Ascending aorta (tissue), 2 donors: ENCODE measurements at regions not wholly inside any gene's neighbourhood (a gene's known extent, or its start where the extent isn't known, plus 50 kb on each side); places are given as distances from the start of the nearest gene placed in this dataset.

Experiments
- DNase-seq, 2 donors: peaks; one replicate each; pipeline ENCODE4 v3.0.0-alpha.2; 2019; ENCODE audit warnings: low spot score in 2 of 2
- H3K27ac ChIP-seq, 2 donors: fragments of 200-600 bp; sonication (generic); one replicate each; pipeline ENCODE4 v1.5.1; 2016 to 2017; ENCODE audit warnings: mild to moderate bottlenecking in 1 of 2
- H3K27me3 ChIP-seq: fragments of 200-600 bp; sonication (generic); one replicate; pipeline ENCODE4 v1.5.1; 2017
- H3K36me3 ChIP-seq, 2 donors: fragments of 200-600 bp; sonication (generic); one replicate each; pipeline ENCODE4 v1.5.1; 2016
- H3K4me1 ChIP-seq, 2 donors: fragments of 200-600 bp; sonication (generic); one replicate each; pipeline ENCODE4 v1.5.1; 2016 to 2017; ENCODE audit warnings: mild to moderate bottlenecking in 1 of 2
- H3K4me3 ChIP-seq, 2 donors: fragments of 200-600 bp; sonication (generic); one replicate each; pipeline ENCODE4 v1.5.1; 2016 to 2017; ENCODE audit warnings: mild to moderate bottlenecking in 1 of 2
- H3K9me3 ChIP-seq, 2 donors: fragments of 200-600 bp; sonication (generic); one replicate each; pipeline ENCODE4 v1.5.1; 2016
- CTCF ChIP-seq, 3 experiments: fragments of 200-600 bp in 2 of 3; fragments of 450-650 bp in 1 of 3; sonication (generic) in 2 of 3; IDR thresholded peaks; one replicate each; pipeline ENCODE4 v1.5.1; 2016 to 2019; ENCODE audit warnings: antibody characterized with exemption in 3 of 3, mild to moderate bottlenecking in 1 of 3, moderate library complexity in 1 of 3
- intact Hi-C: fragments of 100-400 bp; cut with DNase I; formaldehyde crosslinking; loops from one replicate; pipeline ENCODE4 v1.15.1; 2023

- TF ChIP-seq CTCF (IDR thresholded peaks at IDR 0.05), result no peak
- H3K4me3 ChIP-seq, result no peak overlapping the region
- H3K27me3 ChIP-seq, result no peaks in the 10 kb centered on the region
- intact Hi-C loops, result no loop called here
- H3K4me1 ChIP-seq, result no peaks in the 10 kb centered on the region
- H3K36me3 ChIP-seq, result no peaks in the 10 kb centered on the region
- no peaks in the 10 kb centered on the region for H3K9me3 ChIP-seq
- no peak for DNase-seq
- no peak overlapping the region for H3K27ac ChIP-seq
Observed at GRCh38 chr10:28862219-28862618, 184.9 kb downstream of the BAMBI start.

GRCh38 chr10:28869606-28870201, 192.4 kb downstream of the BAMBI start:
- Histone ChIP-seq H3K27me3 (no peaks in the 10 kb centered on the region), H3K36me3 (no peaks in the 10 kb centered on the region), H3K4me1 (no peaks in the 10 kb centered on the region), H3K4me3 (no peak overlapping the region), H3K27ac (no peak overlapping the region), H3K9me3 (no peaks in the 10 kb centered on the region)
- TF ChIP-seq CTCF (IDR thresholded peaks at IDR 0.05), result no peak
- no peak for DNase-seq
- intact Hi-C loops, result no loop called here

- H3K36me3 ChIP-seq, result no peaks in the 10 kb centered on the region
- no peak overlapping the region for H3K27ac ChIP-seq
- intact Hi-C loops, result no loop called here
- DNase-seq, result no peak
- no peaks in the 10 kb centered on the region for H3K27me3 ChIP-seq
- no peak for TF ChIP-seq CTCF (IDR thresholded peaks at IDR 0.05)
- H3K4me3 ChIP-seq, result no peak overlapping the region
- H3K9me3 ChIP-seq, result no peaks in the 10 kb centered on the region
- no peaks in the 10 kb centered on the region for H3K4me1 ChIP-seq
Observed at GRCh38 chr10:28871665-28872064, 194.3 kb downstream of the BAMBI start.

GRCh38 chr10:28872587-28873165, 195.4 kb downstream of the BAMBI start:
- no peak for DNase-seq
- Histone ChIP-seq H3K9me3 (no peaks in the 10 kb centered on the region), H3K27ac (no peak overlapping the region), H3K4me3 (no peak overlapping the region), H3K27me3 (no peaks in the 10 kb centered on the region), H3K4me1 (no peaks in the 10 kb centered on the region), H3K36me3 (no peaks in the 10 kb centered on the region)
- no peak for TF ChIP-seq CTCF (IDR thresholded peaks at IDR 0.05)
- intact Hi-C loops, result no loop called here

- no peak for TF ChIP-seq CTCF (IDR thresholded peaks at IDR 0.05)
- no peaks in the 10 kb centered on the region for H3K4me1 ChIP-seq
Observed at GRCh38 chr10:28873540-28873939, 196.2 kb downstream of the BAMBI start.

More at GRCh38 chr10:28873540-28873939, 196.2 kb downstream of the BAMBI start:
- intact Hi-C loops, result no loop called here
- no peaks in the 10 kb centered on the region for H3K27me3 ChIP-seq
- H3K4me3 ChIP-seq, result no peak overlapping the region
- DNase-seq, result no peak
- no peak overlapping the region for H3K27ac ChIP-seq
- H3K9me3 ChIP-seq, result no peaks in the 10 kb centered on the region
- H3K36me3 ChIP-seq, result no peaks in the 10 kb centered on the region
